H1 (cell line): ENCODE measurements at regions not wholly inside any gene's neighbourhood (a gene's known extent, or its start where the extent isn't known, plus 50 kb on each side); places are given as distances from the start of the nearest gene placed in this dataset.

Source experiments
- CTCF ChIA-PET: fragments of 300-600 bp; sonication (Branson Sonifier 250); formaldehyde crosslinking; loops from one replicate; lab custom pipeline; 2021; ENCODE audit not compliant: partially characterized antibody; lab: Charles Lee
- POLR2A ChIA-PET: fragments of 300-600 bp; sonication (Branson Sonifier 250); formaldehyde crosslinking; loops from one replicate; lab custom pipeline; 2021; ENCODE audit warnings: inconsistent platforms; ENCODE audit not compliant: partially characterized antibody; lab: Charles Lee
- DNase-seq, 2 experiments: peaks; one replicate each; pipeline versions ENCODE4 v3.0.0 to v3.0.0-alpha.2; 2010 to 2022; ENCODE audit warnings: low spot score in 2 of 2, low read depth in 1 of 2, mixed read lengths in 1 of 2
- FAIRE-seq: peaks from 2 replicates; lab custom pipeline; 2011; peaks lifted over from hg19 to GRCh38; lab: Jason Lieb, UNC
- H2AFZ ChIP-seq: 2 replicates; pipeline ENCODE4 v1.8.1; 2012; ENCODE audit warnings: low read length, inconsistent platforms
- H2AK5ac ChIP-seq: 2 replicates; pipeline ENCODE4 v1.6.1; 2013; ENCODE audit warnings: low read depth, low read length
- H2BK120ac ChIP-seq: replicated peaks from 2 replicates; pipeline ENCODE3; 2013; ENCODE audit warnings: low read depth, low read length, inconsistent platforms
- H2BK12ac ChIP-seq: 2 replicates; pipeline ENCODE4 v1.6.1; 2013; ENCODE audit warnings: low read depth, low read length
- H2BK15ac ChIP-seq: 2 replicates; pipeline ENCODE4 v1.6.1; 2013; ENCODE audit warnings: low read length
- H2BK20ac ChIP-seq: 2 replicates; pipeline ENCODE4 v1.6.1; 2013; ENCODE audit warnings: low read length
- H2BK5ac ChIP-seq: 2 replicates; pipeline ENCODE4 v1.6.1; 2013; ENCODE audit warnings: low read depth, low read length
- H3K14ac ChIP-seq: 2 replicates; pipeline ENCODE4 v1.6.1; 2013; ENCODE audit warnings: inconsistent platforms; ENCODE audit not compliant: insufficient read length
- H3K18ac ChIP-seq: 2 replicates; pipeline ENCODE4 v1.6.1; 2013; ENCODE audit warnings: low read length; ENCODE audit errors: extremely low read depth
- H3K23ac ChIP-seq: 2 replicates; pipeline ENCODE4 v1.6.1; 2013; ENCODE audit warnings: inconsistent platforms; ENCODE audit not compliant: insufficient read length
- H3K23me2 ChIP-seq: 2 replicates; pipeline ENCODE4 v1.6.1; 2013; ENCODE audit warnings: low read depth, low read length
- H3K27ac ChIP-seq: 2 replicates; pipeline ENCODE4 v1.6.1; 2011; ENCODE audit warnings: low read depth, low read length, inconsistent platforms
- H3K27me3 ChIP-seq, 4 experiments: replicated peaks in 1 of 4; 1 replicate in 1 of 4; 2 replicates in 3 of 4; pipeline versions ENCODE4 v1.6.1 to v1.8.1; 2011 to 2013; ENCODE audit warnings: low read length in 3 of 4, mild to moderate bottlenecking in 3 of 4, inconsistent platforms in 2 of 4, mixed read lengths in 2 of 4, moderate library complexity in 1 of 4; ENCODE audit not compliant: control insufficient read depth in 3 of 4, insufficient read depth in 3 of 4; ENCODE audit errors: extremely low read depth in 1 of 4
- H3K36me3 ChIP-seq, 4 experiments: 2 replicates each; pipeline versions ENCODE4 v1.6.1 to v1.8.1; 2011 to 2013; ENCODE audit warnings: mild to moderate bottlenecking in 4 of 4, low read length in 3 of 4, moderate library complexity in 2 of 4, control low read depth in 1 of 4, inconsistent platforms in 1 of 4; ENCODE audit not compliant: insufficient read depth in 4 of 4, control insufficient read depth in 2 of 4
- H3K4ac ChIP-seq: replicated peaks from 2 replicates; pipeline ENCODE3; 2013; ENCODE audit warnings: low read length, low read depth, mixed read lengths, inconsistent platforms; ENCODE audit not compliant: insufficient read length
- H3K4me1 ChIP-seq, 4 experiments: replicated peaks in 1 of 4; 1 replicate in 1 of 4; 2 replicates in 3 of 4; pipeline versions ENCODE4 v1.6.1 to v1.8.1; 2011 to 2013; ENCODE audit warnings: low read length in 3 of 4, inconsistent platforms in 2 of 4, mixed read lengths in 1 of 4; ENCODE audit not compliant: insufficient read depth in 4 of 4, control insufficient read depth in 3 of 4
- H3K4me2 ChIP-seq, 2 experiments: 2 replicates each; pipeline versions ENCODE4 v1.6.1 to v1.8.1; 2011 to 2013; ENCODE audit warnings: low read depth in 2 of 2, low read length in 2 of 2, control low read depth in 1 of 2, inconsistent platforms in 1 of 2, mild to moderate bottlenecking in 1 of 2; ENCODE audit not compliant: insufficient read depth in 1 of 2
- H3K4me3 ChIP-seq, 4 experiments: fragments of 200-600, 300-600 bp in 1 of 4; sonication (generic), shearing (Covaris generic), sonication (Bioruptor Twin) in 1 of 4; 2 replicates each; pipeline versions ENCODE4 v1.5.1 to v1.8.1; 2011 to 2016; ENCODE audit warnings: low read length in 4 of 4, low read depth in 3 of 4, control low read depth in 2 of 4, inconsistent platforms in 2 of 4, mild to moderate bottlenecking in 2 of 4, mixed read lengths in 1 of 4, moderate library complexity in 1 of 4; ENCODE audit not compliant: insufficient read depth in 2 of 4; ENCODE audit errors: extremely low read depth in 1 of 4
- H3K56ac ChIP-seq: replicated peaks from 2 replicates; pipeline ENCODE3; 2013; ENCODE audit warnings: low read depth, mild to moderate bottlenecking, mixed read lengths, low read length, inconsistent platforms; ENCODE audit not compliant: insufficient read length
- H3K79me1 ChIP-seq: 2 replicates; pipeline ENCODE4 v1.6.1; 2013; ENCODE audit warnings: low read depth, low read length, control low read depth
- H3K79me2 ChIP-seq, 2 experiments: 2 replicates each; pipeline versions ENCODE4 v1.6.1 to v1.8.1; 2012 to 2013; ENCODE audit warnings: low read length in 2 of 2, mild to moderate bottlenecking in 2 of 2, inconsistent platforms in 1 of 2; ENCODE audit not compliant: insufficient read depth in 2 of 2, control insufficient read depth in 1 of 2
- H3K9ac ChIP-seq, 4 experiments: replicated peaks in 1 of 4; 1 replicate in 1 of 4; 2 replicates in 3 of 4; pipeline versions ENCODE4 v1.6.1 to v1.8.1; 2011 to 2013; ENCODE audit warnings: low read depth in 3 of 4, low read length in 3 of 4, control low read depth in 2 of 4, mild to moderate bottlenecking in 2 of 4, moderate library complexity in 2 of 4, inconsistent platforms in 1 of 4; ENCODE audit errors: extremely low read depth in 1 of 4
- H3K9me3 ChIP-seq, 2 experiments: 2 replicates each; pipeline versions ENCODE4 v1.6.1 to v1.8.1; 2012 to 2013; ENCODE audit warnings: mild to moderate bottlenecking in 2 of 2, moderate library complexity in 2 of 2, control low read depth in 1 of 2, inconsistent platforms in 1 of 2, low read depth in 1 of 2, low read length in 1 of 2, mixed read lengths in 1 of 2; ENCODE audit not compliant: insufficient read depth in 2 of 2
- H4K20me1 ChIP-seq, 2 experiments: replicated peaks in 1 of 2; 2 replicates each; pipeline versions ENCODE3 to v1.8.1; 2011 to 2013; ENCODE audit warnings: inconsistent platforms in 2 of 2, low read length in 2 of 2, mild to moderate bottlenecking in 1 of 2; ENCODE audit not compliant: insufficient read depth in 2 of 2, control insufficient read depth in 1 of 2
- H4K5ac ChIP-seq: 2 replicates; pipeline ENCODE4 v1.6.1; 2013; ENCODE audit warnings: low read length, low read depth, mixed read lengths, inconsistent platforms; ENCODE audit not compliant: insufficient read length
- H4K8ac ChIP-seq: 2 replicates; pipeline ENCODE4 v1.8.0; 2013; ENCODE audit warnings: mild to moderate bottlenecking, moderate library complexity, low read length, inconsistent platforms; ENCODE audit not compliant: insufficient read depth; ENCODE audit errors: extremely low read depth
- H4K91ac ChIP-seq: replicated peaks from 2 replicates; pipeline ENCODE3; 2013; ENCODE audit warnings: low read length, mixed read lengths, inconsistent platforms; ENCODE audit not compliant: insufficient read length
- CREB1 ChIP-seq: IDR thresholded peaks from 2 replicates; pipeline ENCODE4 v1.6.1; 2012; ENCODE audit warnings: inconsistent platforms
- GABPA ChIP-seq: IDR thresholded peaks from 2 replicates; pipeline ENCODE4 v1.6.1; 2011; ENCODE audit warnings: mild to moderate bottlenecking, low read length, moderate library complexity, borderline replicate concordance; ENCODE audit not compliant: insufficient read depth
- HDAC6 ChIP-seq: IDR thresholded peaks from one replicate; pipeline ENCODE4 v1.7.1; 2012; ENCODE audit warnings: low read depth, mild to moderate bottlenecking, inconsistent platforms, low read length, moderate library complexity
- JUN ChIP-seq: IDR thresholded peaks from 2 replicates; pipeline ENCODE4 v1.6.1; 2011; ENCODE audit warnings: low read depth, mild to moderate bottlenecking, improper control_type of control experiment, low read length
- KDM4A ChIP-seq: IDR thresholded peaks from one replicate; pipeline ENCODE4 v1.7.1; 2012; ENCODE audit warnings: low read depth, mild to moderate bottlenecking, moderate library complexity, low read length, inconsistent platforms; ENCODE audit not compliant: severe bottlenecking
- KDM5A ChIP-seq: fragments of 200-600 bp; IDR thresholded peaks from 2 replicates; pipeline ENCODE4 v1.7.1; 2012; ENCODE audit warnings: mild to moderate bottlenecking, low read length, inconsistent platforms, mixed read lengths
- PHF8 ChIP-seq: fragments of 200-600 bp; sonication (generic); conservative IDR thresholded peaks from 2 replicates; pipeline ENCODE4 v1.7.1; 2012; ENCODE audit warnings: low read depth, mild to moderate bottlenecking, inconsistent platforms, low read length, moderate library complexity
- RAD21 ChIP-seq, 2 experiments: IDR thresholded peaks in 1 of 2; conservative IDR thresholded peaks in 1 of 2; 2 replicates each; pipeline ENCODE4 v1.6.1; 2011; ENCODE audit warnings: low read depth in 2 of 2, low read length in 2 of 2, improper control_type of control experiment in 1 of 2, inconsistent platforms in 1 of 2, mild to moderate bottlenecking in 1 of 2, moderate library complexity in 1 of 2
- SAP30 ChIP-seq: fragments of 300-600 bp; sonication (generic); IDR thresholded peaks from 2 replicates; pipeline ENCODE4 v1.7.1; 2012; ENCODE audit warnings: low read length, moderate library complexity, mild to moderate bottlenecking, inconsistent platforms; ENCODE audit not compliant: insufficient read depth, insufficient replicate concordance
- SIX5 ChIP-seq: IDR thresholded peaks from 2 replicates; pipeline ENCODE4 v1.6.1; 2011; ENCODE audit warnings: mild to moderate bottlenecking, low read depth, low read length
- SP1 ChIP-seq: IDR thresholded peaks from 2 replicates; pipeline ENCODE4 v1.6.1; 2011; ENCODE audit warnings: low read depth, low read length
- SP4 ChIP-seq: IDR thresholded peaks from 2 replicates; pipeline ENCODE4 v1.6.1; 2012; ENCODE audit warnings: low read length, inconsistent platforms
- TBP ChIP-seq: IDR thresholded peaks from 2 replicates; pipeline ENCODE4 v1.6.1; 2011; ENCODE audit warnings: low read depth, low read length, improper control_type of control experiment
- YY1 ChIP-seq: IDR thresholded peaks from 2 replicates; pipeline ENCODE4 v1.6.1; 2011; ENCODE audit warnings: low read depth, mild to moderate bottlenecking, low read length
- WGBS, 2 experiments: shearing (Covaris generic) in 1 of 2; methylation state at CpG; one replicate each; pipeline versions ENCODE4 v1.1.6 to v1.1.7; 2013 to 2015; ENCODE audit warnings: low lambda C conversion rate in 2 of 2, mixed read lengths in 2 of 2, inconsistent platforms in 1 of 2, low coverage in 1 of 2, missing lambda C conversion rate in 1 of 2; ENCODE audit not compliant: insufficient replicate concordance in 2 of 2, insufficient coverage in 1 of 2, insufficient read length in 1 of 2; ENCODE audit errors: extremely low coverage in 1 of 2, missing lambda C conversion rate in 1 of 2; 5-methylcytosine and 5-hydroxymethylcytosine counted together
- TF ChIP-seq, protein P1 (sequence below): IDR thresholded peaks from 2 replicates; pipeline ENCODE4 v1.6.1; 2012; ENCODE audit warnings: inconsistent platforms

DNA sequence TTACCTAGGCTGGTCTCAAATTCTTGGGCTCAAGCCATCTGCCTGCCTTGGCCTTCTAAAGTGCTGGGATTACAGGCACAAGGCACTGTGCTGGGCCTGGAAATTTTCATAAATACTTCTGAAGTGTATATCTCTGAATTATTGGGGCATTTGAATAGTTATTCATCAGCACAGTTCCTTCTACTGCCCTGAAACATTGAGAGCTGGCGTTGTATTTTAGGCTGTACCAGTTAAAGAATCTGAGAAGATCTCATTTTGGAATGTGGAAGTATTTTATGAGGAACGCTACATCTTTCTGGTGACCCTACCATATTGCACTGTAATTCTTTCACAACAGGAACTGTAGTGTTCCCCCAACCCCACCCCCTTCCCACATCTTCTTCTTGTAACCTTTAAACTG is 349.0 kb upstream of the RGS6 start:
- no peak overlapping the region for H3K9ac ChIP-seq
- H2AFZ ChIP-seq = no peak overlapping the region
- no peak overlapping the region for H4K5ac ChIP-seq
- no peak overlapping the region for H2BK120ac ChIP-seq
- no peak overlapping the region for H2BK5ac ChIP-seq
- H3K4me3 ChIP-seq = no peak overlapping the region
- H3K18ac ChIP-seq = no peak overlapping the region
- ChIA-PET CTCF (no interaction called here), POLR2A (no interaction called here)
- no peak overlapping the region for H3K23ac ChIP-seq
- no peak overlapping the region for H3K27ac ChIP-seq
- no peak overlapping the region for H4K91ac ChIP-seq
- peaks cover 0 to 7% (median 3%) of the 10 kb centered on the region in 4 experiments; a peak in 3 of 7 replicates for H3K4me1 ChIP-seq
- H3K23me2 ChIP-seq = no peaks in the 10 kb centered on the region
- H3K9me3 ChIP-seq = no peaks in the 10 kb centered on the region
- H3K79me1 ChIP-seq = peaks cover 2% of the 10 kb centered on the region; the same call in 1 of the 2 replicates
- no peak overlapping the region for H3K56ac ChIP-seq
- peaks cover 3 to 4% of the 10 kb centered on the region in 2 experiments for H4K20me1 ChIP-seq
- no peak overlapping the region for H2BK20ac ChIP-seq
- H3K27me3 ChIP-seq = no peaks in the 10 kb centered on the region
- TF ChIP-seq PHF8 = no peak
- TF ChIP-seq, protein P1, sequence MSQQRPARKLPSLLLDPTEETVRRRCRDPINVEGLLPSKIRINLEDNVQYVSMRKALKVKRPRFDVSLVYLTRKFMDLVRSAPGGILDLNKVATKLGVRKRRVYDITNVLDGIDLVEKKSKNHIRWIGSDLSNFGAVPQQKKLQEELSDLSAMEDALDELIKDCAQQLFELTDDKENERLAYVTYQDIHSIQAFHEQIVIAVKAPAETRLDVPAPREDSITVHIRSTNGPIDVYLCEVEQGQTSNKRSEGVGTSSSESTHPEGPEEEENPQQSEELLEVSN = no peak
- no peak for TF ChIP-seq GABPA
- no peak for TF ChIP-seq HDAC6
- TF ChIP-seq CREB1 = no peak
- TF ChIP-seq SP4 = no peak
- no peak for TF ChIP-seq YY1
- TF ChIP-seq SP1 = no peak
- TF ChIP-seq SIX5 = no peak
- TF ChIP-seq JUN = no peak
- TF ChIP-seq KDM4A = no peak
- no peak for TF ChIP-seq KDM5A
- TF ChIP-seq RAD21 (IDR thresholded peaks at IDR 0.05 in 1 of 2, conservative IDR thresholded peaks at IDR 0.05 in 1 of 2; ENCODE audit: low read depth in 2 of 2, low read length in 2 of 2) = no peak
- no peak for TF ChIP-seq TBP
- TF ChIP-seq SAP30 = no peak
- no peaks in the 10 kb centered on the region for H3K79me2 ChIP-seq
- DNase-seq (no peak), FAIRE-seq (no peak)
- H4K8ac ChIP-seq = no peak overlapping the region
- 93% methylated on average over 2 of the region's 2 CpGs; no CpG with 5 or more reads in 1 of the 2 experiments for WGBS, 2 experiments
- H3K36me3 ChIP-seq = peaks cover 0 to 2% (median 0%) of the 10 kb centered on the region in 4 experiments; a peak in 1 of 8 replicates
- no peak overlapping the region for H2BK12ac ChIP-seq
- H2BK15ac ChIP-seq = no peak overlapping the region
- no peak overlapping the region for H3K4me2 ChIP-seq
- H3K14ac ChIP-seq = no peak overlapping the region
- H3K4ac ChIP-seq = no peak overlapping the region
- no peak overlapping the region for H2AK5ac ChIP-seq
